ENCODE measurements at regions not wholly inside any gene's neighbourhood (a gene's known extent, or its start where the extent isn't known, plus 50 kb on each side); places are given as distances from the start of the nearest gene placed in this dataset.
"Not testable (repeated sequence)": the region's sequence is repeated elsewhere in the genome, so short reads cannot be mapped to it uniquely, and the experiment has no call there.

DNA sequence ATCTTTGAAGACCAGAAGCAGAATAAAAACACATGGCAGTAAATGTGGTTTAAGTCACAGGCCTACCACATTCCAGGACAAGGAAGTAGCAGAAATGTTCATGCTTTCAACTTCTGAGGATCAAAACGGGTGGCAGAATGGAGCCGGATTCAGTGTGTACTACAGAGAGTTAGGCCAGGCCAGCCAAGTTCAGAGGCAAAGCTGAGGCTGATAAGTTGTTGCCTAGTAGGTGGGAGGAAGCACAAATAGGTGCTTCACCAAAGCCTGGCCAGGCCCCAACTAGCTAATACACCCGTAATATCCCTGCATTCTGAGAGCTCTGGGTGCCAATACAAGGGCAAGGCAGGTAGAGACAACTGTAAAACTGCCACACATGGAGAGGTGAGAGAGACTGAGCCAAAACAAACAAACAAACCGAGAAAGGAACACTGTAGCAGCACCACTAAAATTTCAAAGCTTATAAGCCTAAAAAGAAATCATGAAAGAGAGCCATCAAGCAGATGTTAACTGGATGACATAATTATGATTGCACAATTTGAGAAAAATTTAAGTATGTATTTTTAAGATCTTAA is 156.4 kb upstream of the CBLB start:
- no peak for DNase-seq

DNA sequence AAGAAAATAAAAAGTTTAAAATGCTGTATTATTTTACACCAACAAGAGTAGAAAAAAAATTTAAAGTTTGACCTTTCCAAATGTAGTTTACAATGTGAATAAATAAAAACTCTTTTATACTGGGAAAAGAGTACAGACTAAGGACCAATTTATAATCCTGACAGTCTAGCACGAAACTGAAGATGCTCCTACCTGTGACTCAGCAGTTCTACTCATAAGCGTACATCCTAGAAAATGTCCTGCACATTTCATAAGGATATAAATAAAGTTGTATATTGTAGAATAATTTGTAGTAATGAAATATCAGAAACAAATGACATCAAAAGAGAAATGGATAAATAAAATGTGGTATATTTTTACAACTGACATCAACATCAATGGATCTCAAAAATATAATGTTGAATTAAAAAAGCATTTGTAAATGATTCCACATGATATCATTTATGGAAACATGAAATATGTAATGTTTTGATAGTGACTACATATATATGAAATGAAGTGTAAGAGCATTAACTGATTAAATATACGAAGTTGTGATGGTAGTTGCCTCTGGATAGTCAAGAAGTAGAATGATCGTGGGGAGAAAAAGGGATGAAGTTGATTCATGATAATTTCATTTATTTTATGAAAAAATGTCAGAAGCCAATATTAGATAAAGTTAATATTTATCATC is 161.3 kb upstream of the CBLB start:
- no peak for DNase-seq

DNA sequence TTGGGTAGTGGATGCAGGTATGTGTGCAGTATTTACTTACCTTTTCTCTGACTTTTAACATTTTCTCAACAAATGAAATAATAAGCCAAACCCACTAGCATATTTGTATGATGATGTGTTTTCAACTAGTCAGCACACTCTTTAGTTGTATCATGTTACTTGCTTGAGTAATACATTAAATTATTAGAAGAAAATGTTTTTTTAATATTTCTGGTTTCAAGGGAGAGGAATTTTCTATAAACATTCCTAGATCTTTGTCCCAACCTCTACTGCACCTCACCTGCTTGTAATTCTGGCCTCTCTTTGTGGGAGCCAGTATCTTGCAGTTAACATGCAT is 161.8 kb upstream of the CBLB start:
- DNase-seq: no peak

DNA sequence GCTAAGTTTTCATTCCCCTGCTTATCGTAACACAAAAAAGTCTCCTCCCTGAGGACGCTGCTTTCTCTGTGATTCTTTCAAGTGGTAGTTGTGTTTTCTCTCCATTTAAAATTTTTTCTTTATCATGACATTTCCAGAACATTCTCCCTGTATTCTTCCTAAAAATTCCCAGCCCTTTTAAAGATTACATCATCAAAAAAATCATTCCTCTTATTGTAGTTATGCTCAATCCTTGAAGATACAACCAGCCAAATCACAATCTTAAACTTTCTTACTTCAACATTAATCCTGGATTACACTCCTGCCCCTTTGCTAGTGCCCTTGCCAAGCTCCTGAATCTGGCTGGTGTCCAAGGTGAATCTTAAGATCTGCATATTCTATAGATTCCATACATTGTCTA is 163.7 kb upstream of the CBLB start:
- DNase-seq: no peak

DNA sequence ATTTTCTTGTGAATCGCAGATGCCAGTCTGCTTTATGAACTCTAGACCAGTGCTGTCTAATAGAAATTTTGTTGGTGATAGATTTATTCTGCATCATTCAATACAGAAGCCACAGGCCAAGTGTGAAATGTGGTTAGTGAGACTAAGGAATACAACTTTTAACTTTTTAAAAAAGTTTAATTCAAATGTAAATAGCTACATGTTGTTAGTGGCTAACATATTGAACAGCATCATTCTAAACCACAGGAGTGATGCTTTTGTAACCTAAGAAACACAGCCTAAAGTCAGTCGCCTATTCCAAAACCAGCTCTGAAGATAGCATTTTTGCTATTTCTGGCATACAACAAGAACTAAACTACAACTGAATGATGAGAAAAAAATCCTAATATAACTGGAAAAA is 164.8 kb upstream of the CBLB start:
- DNase-seq: no peak

DNA sequence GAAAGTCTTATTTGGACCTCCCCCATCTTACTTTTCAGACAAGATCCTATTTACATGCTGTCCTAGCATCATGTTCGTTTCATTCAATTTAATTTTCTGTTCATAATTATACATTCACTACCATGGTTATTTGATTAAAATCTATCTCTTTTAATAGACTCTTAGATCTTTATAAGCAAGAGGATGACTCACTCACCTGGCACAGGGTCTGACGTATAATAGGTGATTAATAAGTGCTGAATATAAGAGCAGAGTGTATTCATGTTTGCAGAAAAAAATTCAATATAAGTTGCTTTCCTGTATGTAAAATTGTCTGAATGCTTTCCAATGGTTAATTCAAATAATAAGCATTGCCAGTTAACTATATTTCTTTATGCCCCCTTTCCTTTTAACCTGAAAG is 165.5 kb upstream of the CBLB start:
- DNase-seq: no peak

DNA sequence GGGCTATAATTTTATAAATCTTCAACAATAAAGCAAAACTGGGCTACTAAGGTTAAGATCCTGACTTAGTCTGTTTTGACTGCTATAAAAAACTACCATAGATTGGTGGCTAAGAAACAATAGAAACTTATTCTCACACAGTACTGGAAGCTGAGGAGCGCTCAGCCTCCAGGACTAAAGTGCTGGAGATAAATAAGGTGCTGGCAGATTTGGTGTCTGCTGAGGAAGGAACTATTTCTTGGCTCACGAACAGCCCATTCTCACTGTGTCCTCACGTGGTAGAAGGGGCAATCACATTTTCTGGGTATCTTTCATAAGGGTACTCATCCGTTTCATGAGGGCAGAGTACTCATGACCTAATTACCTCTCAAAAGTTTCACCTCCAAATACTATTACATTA is 166.8 kb upstream of the CBLB start:
- no peak for DNase-seq

DNA sequence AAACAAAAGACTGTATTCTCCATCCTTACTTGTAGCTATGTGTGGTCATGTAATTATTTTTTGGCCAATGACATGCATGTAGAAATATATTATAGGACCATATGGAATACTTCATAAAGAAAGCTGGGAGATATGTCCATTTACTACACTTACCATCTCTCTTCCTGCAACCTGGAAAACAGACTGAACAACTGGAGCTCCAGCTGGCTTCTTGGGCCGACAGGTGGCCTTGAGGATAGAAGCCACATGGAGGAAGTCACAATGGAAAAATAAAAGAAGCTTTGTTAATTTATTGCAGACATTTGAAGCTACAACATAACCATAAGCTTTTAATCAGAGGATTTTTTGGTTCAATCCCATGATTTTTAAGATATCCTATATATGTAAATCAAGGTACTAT is 167.9 kb upstream of the CBLB start:
- DNase-seq: no peak

DNA sequence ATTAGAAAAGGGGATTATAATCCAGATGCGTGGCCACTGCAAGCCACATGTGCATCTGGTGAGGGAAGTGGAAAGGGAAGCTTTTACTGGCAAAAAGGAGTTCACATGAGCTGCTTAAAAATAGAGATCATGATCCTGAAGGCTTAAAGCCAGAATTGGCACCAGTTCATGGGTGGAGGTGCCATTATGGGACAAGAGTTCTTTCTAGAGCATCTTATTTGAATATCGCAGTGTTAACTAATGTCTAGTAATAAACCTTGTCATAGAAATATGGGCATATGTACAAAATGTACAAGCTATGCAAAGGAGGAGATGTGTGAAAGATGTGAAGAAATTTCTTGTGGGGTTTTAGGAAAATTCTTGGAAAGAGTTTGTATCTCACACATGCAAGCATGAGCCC is 178.4 kb upstream of the CBLB start:
- DNase-seq: no peak

DNA sequence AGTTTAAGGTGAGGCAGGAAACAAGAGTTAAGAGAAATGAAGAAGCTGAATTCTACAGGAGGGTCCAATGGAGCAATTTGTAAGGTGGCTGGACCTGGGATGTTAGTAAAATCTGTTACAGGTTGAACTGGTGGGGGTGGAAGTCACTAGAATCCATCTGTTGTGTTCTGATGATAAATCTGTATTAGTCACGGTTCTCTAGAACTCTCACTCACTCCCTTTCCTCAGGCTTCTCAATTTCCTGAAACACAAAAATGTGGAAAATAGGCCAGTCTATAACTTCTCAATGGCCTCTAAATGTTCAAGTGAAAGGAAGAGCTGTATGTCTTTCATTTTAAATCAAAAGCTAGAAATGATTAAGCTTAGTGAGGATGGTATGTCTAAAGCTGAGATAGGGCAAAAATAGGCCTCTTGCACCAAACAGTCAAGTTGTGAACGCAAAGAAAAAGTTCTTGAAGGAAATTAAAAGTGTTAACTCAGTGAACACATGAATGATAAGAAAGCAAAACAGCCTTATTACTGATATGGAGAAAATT is 180.2 kb upstream of the CBLB start:
- no peak for DNase-seq

DNA sequence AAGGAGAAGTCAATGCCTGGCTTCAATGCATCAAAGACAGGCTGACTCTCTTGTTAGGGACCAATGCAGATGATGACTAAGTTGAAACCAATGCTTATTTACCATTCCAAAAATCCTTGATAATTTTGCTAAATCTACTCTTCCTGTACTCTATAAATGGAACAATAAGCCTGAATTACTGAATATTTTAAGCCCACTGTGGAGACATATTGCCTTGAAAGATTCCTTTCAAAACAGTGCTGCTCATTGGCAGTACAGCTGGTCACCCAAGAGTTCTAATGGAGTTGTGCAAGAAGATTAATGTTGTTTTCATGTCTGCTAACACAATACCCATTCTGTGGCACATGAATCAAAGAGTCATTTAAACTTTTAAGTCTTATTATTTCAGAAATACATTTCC is 181.0 kb upstream of the CBLB start:
- DNase-seq: no peak

DNA sequence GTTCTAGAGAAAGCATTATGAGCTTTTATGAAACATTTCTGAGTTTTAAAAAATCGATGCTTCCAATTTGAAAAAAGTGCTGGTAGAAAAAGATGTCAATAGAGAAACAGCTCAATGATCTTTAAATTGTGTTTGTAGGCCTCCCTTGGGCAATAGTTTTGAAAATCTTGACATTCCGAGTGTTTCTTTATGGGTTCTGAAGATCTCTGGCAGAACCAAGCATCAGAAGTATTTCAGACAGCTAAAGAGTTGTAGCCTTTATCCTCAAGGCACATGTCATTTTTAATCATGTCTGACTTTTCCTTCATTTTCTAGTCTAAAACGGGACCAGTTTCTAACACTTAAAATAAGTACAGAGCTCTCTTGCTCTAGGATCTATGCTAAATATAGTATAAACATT is 188.1 kb upstream of the CBLB start:
- DNase-seq: no peak

DNA sequence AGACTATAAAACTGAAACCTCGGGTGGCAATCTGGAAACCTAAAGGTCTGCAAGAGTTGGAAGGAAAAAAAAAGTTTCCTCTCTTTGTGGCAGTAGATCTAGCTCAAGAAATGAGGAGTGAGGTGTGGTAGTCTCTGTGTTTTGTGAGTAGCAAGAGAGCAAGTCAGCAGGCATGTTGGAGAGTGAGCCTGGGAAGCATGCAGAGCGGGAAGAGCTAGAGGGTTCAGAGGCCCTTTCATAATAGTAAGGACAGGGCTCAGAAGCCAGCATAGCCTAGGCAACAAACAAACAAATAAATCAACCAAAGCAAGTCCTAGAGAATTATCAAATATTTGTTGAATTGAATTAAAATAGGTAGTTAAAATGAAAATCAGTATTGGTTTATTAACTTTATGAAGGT is 189.7 kb upstream of the CBLB start:
- no peak for DNase-seq

DNA sequence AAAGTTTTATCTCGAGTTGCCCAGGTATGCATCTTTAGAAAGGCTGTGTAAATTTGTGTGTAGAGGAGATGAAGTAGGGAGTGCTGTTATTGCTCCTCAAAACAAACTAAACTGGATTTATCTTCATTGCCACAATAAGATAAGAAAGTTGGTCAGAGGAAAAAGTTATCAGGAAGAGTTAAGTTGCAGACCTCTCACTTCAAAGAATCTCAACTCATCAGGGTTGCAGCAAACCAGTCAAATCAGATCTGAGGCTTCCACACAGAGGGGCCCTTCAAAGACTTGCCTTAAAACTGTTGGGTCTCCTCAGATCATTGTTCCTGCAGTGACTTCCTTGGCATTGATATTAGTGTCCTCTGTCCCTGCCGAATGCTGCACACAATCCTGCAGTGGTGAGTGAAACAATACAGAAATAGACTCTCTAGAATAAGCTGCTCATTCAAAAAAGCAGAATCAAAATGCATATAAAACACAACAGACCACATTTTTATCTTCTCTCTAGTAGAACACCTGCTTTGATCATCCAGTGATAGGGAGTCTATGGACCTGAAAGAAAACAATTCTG is 191.2 kb upstream of the CBLB start:
- no peak for DNase-seq

DNA sequence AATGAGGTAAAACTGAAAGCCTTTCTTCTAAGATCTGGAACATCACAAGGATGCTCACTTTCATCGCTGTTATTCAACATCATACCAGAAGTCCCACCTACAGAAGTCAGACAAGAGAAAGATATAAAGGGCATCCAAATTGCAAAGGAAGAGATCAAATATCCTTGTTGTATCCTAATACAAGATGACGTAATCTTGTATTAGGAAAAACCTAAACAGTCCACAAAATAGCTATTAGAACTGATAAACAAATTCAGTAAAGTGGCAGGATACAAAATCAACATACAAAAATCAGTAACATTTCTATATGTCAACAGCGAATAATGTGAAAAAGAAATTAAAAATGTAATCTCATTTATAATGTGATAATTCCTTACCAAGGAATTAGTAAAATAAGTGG is 195.1 kb upstream of the CBLB start:
- no peak for DNase-seq

DNA sequence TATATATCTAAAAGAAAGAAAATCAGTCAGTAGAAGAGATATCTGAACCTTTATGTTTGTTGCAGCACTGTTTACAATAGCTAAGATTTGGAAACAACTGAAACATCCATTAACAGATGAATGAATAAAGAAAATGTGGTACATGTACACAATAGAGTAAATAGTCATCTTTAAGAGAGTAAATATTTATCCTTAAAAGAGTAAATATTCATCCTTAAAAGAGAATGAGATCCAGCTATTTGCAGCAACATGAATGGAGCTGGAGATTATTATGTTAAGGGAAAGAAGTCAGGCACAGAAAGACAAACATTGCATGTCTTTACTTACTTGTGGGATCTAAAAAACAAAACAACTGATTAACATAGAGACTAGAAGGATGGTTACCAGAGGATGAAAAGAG is 197.0 kb upstream of the CBLB start:
- no peak for DNase-seq

DNA sequence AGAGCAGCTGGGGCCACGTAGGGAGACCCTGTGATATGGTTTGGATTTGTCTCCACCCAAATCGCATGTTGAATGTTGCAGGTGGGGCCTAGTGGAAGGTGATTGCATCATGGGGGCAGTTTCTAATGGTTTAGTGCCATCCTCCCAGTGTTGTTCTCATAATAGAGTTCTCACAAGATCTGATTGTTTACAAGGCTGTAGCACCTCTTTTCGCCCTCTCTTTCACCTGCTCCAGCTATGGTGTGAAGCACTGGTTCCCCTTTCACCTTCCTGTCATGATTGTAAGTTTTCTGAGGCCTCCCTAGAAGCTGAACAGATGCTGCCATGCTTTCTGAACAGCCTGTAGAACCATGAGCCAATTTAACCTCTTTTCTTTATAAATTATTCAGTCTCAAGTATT is 198.9 kb upstream of the CBLB start:
- DNase-seq: no peak

DNA sequence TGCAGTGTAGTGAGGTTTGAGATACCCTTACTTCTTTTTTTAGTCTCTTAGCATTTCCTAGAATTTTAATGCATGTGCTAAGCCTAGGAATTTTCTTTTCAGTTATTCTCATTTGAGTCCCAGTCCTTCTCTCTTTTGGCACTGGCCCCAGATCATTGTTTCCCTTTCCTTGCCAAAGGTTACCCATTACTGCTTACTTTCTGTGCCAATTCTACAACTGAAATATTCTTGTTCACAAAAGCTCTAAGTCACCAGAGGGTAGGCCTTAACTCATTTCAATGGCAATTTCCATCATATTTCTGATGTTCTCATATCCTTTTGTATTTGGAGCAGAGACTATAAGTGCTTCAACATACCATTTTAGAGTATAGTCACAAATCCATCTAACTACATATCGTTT is 199.6 kb upstream of the CBLB start:
- no peak for DNase-seq

DNA sequence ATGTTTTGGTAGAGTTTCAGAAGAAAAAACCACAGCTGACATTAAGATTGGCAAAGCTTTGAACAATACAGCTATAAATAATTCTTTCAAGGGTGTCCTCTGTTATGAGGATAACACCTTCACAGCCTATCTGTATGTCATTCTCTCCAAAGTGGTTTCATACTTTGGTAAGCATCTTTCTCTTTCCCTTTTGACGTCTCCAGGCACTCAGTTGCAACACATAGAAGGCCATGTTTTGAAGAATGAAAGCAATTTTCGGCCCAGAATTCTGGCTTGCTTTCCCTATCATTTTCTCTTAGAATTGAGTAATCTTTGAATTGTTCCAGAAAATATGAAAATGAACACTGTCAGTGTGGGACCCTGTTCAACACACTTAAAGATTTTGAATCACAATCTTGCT is 200.0 kb upstream of the CBLB start:
- no peak for DNase-seq

DNA sequence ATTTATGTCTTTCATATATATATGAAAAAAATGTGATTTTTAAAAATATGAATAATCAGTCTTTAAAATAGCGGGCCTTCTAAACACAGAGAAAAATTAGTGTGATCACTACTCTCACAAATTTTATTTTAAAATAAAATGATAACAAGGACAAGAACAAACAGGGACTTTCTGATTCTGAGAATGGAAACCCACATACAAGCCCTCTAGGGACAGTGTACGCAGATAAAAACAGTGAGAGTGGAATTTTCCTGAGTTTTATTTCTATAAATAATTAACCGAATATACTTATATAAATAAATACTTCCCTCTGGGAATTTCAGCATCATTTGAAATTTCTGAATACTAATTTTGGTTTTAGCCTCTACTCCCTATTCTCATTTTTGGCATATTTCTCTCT is 201.4 kb upstream of the CBLB start:
- no peak for DNase-seq

DNA sequence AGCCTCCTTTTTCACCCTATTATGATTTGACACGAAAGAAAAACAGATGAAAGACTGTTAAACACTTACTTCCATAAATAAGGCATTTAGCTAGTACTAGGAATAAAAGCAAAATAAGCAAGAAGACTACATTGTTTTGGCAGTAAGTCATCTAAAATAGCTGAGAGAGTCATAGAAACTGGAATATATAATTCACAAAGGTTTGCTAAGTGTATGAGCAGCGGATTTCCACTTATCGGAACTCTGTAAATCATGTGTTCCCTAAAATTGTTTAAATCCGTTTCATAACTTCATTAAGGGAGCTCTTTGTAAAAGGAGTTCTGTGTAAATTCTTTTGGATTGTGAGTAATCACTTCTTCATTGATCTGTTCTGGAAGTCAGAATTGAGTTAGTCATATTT is 202.5 kb upstream of the CBLB start:
- no peak for DNase-seq

DNA sequence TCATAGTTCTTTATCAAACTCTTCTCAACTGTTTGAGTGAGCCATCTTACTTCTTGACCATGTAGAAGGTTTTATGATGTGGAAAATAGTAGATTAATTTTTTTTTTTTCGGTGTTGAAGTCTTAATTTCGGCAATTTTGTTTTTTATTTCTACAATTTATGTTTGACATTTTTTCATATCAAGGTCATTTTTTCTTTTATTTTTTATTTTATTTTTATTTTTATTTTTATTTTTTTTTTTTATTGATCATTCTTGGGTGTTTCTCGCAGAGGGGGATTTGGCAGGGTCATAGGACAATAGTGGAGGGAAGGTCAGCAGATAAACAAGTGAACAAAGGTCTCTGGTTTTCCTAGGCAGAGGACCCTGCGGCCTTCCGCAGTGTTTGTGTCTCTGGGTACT is 203.8 kb upstream of the CBLB start:
- DNase-seq: not testable (repeated sequence)

DNA sequence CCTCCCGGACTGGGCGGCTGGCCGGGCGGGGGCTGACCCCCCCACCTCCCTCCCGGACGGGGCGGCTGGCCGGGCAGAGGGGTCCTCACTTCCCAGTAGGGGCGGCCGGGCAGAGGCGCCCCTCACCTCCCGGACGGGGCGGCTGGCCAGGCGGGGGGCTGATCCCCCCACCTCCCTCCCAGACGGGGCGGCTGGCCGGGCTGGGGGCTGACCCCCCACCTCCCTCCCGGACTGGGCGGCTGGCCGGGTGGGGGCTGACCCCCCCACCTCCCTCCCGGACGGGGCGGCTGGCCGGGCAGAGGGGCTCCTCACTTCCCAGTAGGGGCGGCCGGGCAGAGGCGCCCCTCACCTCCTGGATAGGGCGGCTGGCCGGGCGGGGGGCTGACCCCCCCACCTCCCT is 205.0 kb upstream of the CBLB start:
- DNase-seq: not testable (repeated sequence)

DNA sequence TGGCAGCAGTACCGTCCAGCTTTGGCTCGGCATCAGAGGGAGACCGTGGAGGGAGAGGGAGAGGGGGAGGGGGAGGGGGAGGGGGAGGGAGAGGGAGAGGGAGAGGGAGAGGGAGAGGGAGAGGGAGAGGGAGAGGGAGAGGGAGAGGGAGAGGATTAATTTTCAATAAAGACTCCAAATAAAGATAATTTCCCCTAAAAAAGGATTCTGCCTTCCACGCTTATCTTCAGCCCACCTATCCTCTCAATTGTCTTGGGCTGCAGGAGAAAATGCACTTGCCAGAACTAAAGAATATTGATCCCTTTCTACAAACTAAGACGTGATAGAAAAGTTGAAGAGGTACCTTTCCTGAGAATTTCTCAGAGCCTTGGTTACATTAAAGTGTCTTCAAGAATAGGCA is 206.9 kb upstream of the CBLB start:
- not testable (repeated sequence) for DNase-seq

DNA sequence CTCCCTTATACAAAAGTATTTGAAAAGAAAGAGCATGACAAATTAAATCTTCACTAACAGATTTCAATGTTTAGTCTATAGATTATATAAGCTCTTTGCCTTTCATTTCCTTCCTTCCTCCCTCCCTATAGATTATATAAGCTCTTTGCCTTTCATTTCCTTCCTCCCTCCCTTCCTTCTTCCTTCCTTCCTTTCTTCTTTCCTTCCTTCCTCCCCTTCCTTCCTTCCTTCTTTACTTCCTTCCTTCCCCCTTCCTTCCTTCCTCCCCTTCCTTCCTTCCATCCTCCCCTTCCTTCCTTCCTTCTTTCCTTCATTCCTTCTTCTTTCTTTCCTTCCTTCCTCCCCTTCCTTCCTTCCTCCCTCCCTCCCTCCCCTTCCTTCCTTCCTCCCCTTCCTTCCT is 209.8 kb upstream of the CBLB start:
- DNase-seq: no peak

All from right kidney (tissue), 1 donor.